ENCODE measurements at regions not wholly inside any gene's neighbourhood (a gene's known extent, or its start where the extent isn't known, plus 50 kb on each side); places are given as distances from the start of the nearest gene placed in this dataset.

DNA sequence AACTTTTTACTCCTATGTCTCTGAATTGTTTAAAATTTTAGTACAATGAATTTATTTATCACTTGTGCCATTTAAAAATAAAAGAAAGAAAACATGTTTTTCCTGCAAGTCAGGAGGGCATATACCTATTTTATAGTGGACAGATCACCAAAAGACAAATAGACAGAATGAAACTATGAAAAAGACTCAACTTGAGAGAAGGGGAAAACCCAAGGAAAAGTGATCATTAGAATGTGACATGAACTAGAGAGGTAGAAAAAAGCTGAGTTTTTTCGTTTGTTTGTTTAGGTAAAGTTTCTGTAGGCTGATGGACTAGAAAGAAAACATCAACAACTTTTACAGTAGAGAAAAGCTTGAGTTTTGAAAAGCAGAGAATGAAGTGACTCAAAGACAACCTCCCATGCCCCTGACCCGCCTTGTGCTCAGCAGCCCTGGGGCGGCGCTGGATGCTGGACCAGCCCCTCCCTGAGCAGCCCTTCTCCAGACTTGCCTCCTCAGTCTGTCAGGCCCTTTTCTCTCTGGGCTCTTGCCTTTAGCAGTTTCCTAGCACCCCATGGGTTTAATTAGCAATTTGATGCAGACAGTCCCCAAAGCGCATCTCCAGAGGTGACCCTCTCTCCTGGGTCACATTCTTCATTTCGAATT is 95.1 kb upstream of the ARID2 start:
- TF ChIP-seq CTCF (IDR thresholded peaks at IDR 0.05): no peak
- TF ChIP-seq POLR2AphosphoS5 (IDR thresholded peaks at IDR 0.05; ENCODE audit: low read depth, low read length): no peak
- no peak for TF ChIP-seq RAD21 (IDR thresholded peaks at IDR 0.05; ENCODE audit: low read length)
- TF ChIP-seq TEAD4 (IDR thresholded peaks at IDR 0.05; ENCODE audit: borderline replicate concordance, insufficient read depth): no peak
- no peak for TF ChIP-seq MXI1 (IDR thresholded peaks at IDR 0.05; ENCODE audit: low read depth, low read length)
- TF ChIP-seq SIN3A (IDR thresholded peaks at IDR 0.05; ENCODE audit: borderline replicate concordance, low read depth, low read length): no peak
- no peak for TF ChIP-seq EP300 (IDR thresholded peaks at IDR 0.05; ENCODE audit: borderline replicate concordance in 1 of 2, low read depth in 1 of 2, low read length in 1 of 2)
- no peak for TF ChIP-seq FOXM1 (IDR thresholded peaks at IDR 0.05; ENCODE audit: low read depth)
- TF ChIP-seq, protein P1, sequence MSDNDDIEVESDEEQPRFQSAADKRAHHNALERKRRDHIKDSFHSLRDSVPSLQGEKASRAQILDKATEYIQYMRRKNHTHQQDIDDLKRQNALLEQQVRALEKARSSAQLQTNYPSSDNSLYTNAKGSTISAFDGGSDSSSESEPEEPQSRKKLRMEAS (IDR thresholded peaks at IDR 0.05; ENCODE audit: low read depth): no peak
- TF ChIP-seq, protein P2, sequence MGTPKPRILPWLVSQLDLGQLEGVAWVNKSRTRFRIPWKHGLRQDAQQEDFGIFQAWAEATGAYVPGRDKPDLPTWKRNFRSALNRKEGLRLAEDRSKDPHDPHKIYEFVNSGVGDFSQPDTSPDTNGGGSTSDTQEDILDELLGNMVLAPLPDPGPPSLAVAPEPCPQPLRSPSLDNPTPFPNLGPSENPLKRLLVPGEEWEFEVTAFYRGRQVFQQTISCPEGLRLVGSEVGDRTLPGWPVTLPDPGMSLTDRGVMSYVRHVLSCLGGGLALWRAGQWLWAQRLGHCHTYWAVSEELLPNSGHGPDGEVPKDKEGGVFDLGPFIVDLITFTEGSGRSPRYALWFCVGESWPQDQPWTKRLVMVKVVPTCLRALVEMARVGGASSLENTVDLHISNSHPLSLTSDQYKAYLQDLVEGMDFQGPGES (IDR thresholded peaks at IDR 0.05; ENCODE audit: low read depth, low read length): no peak

Data from SK-N-SH (cell line).